Kidney (tissue), 13 donors: ENCODE measurements at regions not wholly inside any gene's neighbourhood (a gene's known extent, or its start where the extent isn't known, plus 50 kb on each side); places are given as distances from the start of the nearest gene placed in this dataset.
A peak's percentile ranks its signal among the peaks of the same experiment; 100 is the strongest.

Source experiments
- DNase-seq, 5 donors: peaks; one replicate each; pipeline ENCODE4 v3.0.0-alpha.2; 2013 to 2020
- FAIRE-seq: peaks from 2 replicates; lab custom pipeline; 2012; peaks lifted over from hg19 to GRCh38; lab: Jason Lieb, UNC
- H3K27ac ChIP-seq, 2 donors: one replicate each; pipeline ENCODE4 v1.7.0; 2013; ENCODE audit warnings: low read depth in 2 of 2, low read length in 2 of 2, inconsistent platforms in 1 of 2
- H3K27me3 ChIP-seq: one replicate; pipeline ENCODE4 v1.7.1; 2013; ENCODE audit warnings: low read length, inconsistent platforms; ENCODE audit not compliant: control insufficient read depth, insufficient read depth
- H3K36me3 ChIP-seq, 3 donors: one replicate each; pipeline versions ENCODE4 v1.7.0 to v1.7.1; 2013; ENCODE audit warnings: low read length in 3 of 3, control low read depth in 1 of 3, inconsistent platforms in 1 of 3; ENCODE audit not compliant: insufficient read depth in 3 of 3, control insufficient read depth in 2 of 3
- H3K4me1 ChIP-seq, 3 donors: one replicate each; pipeline versions ENCODE4 v1.7.0 to v1.7.1; 2013; ENCODE audit warnings: low read length in 3 of 3, inconsistent platforms in 1 of 3, low read depth in 1 of 3; ENCODE audit not compliant: control insufficient read depth in 2 of 3, insufficient read depth in 2 of 3
- H3K4me3 ChIP-seq, 3 donors: one replicate each; pipeline versions ENCODE4 v1.7.0 to v1.8.1; 2013; ENCODE audit warnings: low read length in 3 of 3, control low read depth in 1 of 3, inconsistent platforms in 1 of 3
- H3K9ac ChIP-seq, 3 donors: one replicate each; pipeline versions ENCODE4 v1.7.0 to v1.7.1; 2013; ENCODE audit warnings: low read length in 3 of 3, control low read depth in 1 of 3, inconsistent platforms in 1 of 3
- H3K9me3 ChIP-seq, 3 donors: one replicate each; pipeline versions ENCODE4 v1.7.0 to v1.7.1; 2013; ENCODE audit warnings: low read length in 3 of 3, control low read depth in 1 of 3, inconsistent platforms in 1 of 3; ENCODE audit not compliant: control insufficient read depth in 2 of 3, insufficient read depth in 1 of 3
- intact Hi-C: fragments of 100-400 bp; cut with DNase I; formaldehyde crosslinking; loops from one replicate; pipeline ENCODE4 v1.11.1; 2022
- TF ChIP-seq, protein P1 (sequence below): IDR thresholded peaks from 3 replicates; pipeline ENCODE4 v1.5.1; 2012; ENCODE audit warnings: mild to moderate bottlenecking, moderate library complexity, borderline replicate concordance; ENCODE audit not compliant: insufficient read depth; ENCODE audit errors: extremely low read depth
- donor health status: control.
- donor health status: control.
- donor health status: control.
- donor health status: control.
- donor health status: control.
- donor health status: DM: yes; HTN: yes; CAD: no.
- donor health status: Normal renal cell carcinoma (clear cell type).

DNA sequence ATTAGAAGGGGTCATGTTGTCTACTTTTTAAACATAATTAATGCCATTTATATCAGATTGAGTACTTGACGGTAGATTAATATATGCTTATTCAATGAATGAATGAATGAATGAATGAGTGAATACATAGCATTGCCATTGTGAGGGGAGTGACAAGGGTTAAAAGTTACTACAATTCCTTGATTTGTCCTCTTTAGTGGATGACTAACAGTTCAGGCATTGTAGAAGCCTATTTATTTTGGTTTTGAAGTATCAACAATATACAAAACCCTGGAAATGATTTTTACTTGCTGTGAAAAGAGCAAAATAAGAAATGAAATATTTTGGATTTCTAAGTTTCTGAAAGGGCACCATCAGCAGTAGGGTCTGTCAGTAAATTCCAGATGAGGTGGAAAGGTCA is 122.7 kb downstream of the CYSLTR2 start:
- H3K4me3 ChIP-seq = no peak overlapping the region
- H3K27ac ChIP-seq = no peak overlapping the region
- H3K4me1 ChIP-seq = no peaks in the 10 kb centered on the region
- H3K27me3 ChIP-seq = no peaks in the 10 kb centered on the region
- no peak for FAIRE-seq
- H3K9me3 ChIP-seq = peaks cover 0 to 12% (median 0%) of the 10 kb centered on the region in 3 donors
- no peak for DNase-seq
- H3K36me3 ChIP-seq = no peaks in the 10 kb centered on the region
- intact Hi-C loops = loop anchor here (10.0 kb wide), 1 partner anchor 182 kb away; no protein-coding TSS in a partner anchor
- TF ChIP-seq, protein P1, sequence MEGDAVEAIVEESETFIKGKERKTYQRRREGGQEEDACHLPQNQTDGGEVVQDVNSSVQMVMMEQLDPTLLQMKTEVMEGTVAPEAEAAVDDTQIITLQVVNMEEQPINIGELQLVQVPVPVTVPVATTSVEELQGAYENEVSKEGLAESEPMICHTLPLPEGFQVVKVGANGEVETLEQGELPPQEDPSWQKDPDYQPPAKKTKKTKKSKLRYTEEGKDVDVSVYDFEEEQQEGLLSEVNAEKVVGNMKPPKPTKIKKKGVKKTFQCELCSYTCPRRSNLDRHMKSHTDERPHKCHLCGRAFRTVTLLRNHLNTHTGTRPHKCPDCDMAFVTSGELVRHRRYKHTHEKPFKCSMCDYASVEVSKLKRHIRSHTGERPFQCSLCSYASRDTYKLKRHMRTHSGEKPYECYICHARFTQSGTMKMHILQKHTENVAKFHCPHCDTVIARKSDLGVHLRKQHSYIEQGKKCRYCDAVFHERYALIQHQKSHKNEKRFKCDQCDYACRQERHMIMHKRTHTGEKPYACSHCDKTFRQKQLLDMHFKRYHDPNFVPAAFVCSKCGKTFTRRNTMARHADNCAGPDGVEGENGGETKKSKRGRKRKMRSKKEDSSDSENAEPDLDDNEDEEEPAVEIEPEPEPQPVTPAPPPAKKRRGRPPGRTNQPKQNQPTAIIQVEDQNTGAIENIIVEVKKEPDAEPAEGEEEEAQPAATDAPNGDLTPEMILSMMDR = no peak
- H3K9ac ChIP-seq = no peak overlapping the region

DNA sequence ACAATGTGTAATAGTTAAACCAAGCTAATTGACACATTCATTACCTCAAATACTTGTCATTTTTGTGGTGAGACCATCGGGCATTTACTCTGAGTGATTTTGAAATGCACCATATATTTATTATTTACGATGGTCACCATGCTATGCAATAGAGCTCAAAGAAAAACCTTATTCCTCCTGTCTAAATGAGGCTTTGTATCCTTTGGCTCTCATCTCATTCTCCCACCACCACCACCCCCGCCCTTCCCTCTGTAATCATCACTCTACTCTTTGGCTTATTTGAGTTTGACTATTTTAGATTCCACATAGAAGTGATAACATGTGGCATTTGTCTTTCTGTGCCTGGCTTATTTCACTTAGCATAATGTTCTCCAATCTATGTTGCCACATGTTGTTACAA is 124.9 kb downstream of the CYSLTR2 start:
- Histone ChIP-seq H3K4me3 (no peak overlapping the region), H3K9ac (no peak overlapping the region), H3K4me1 (no peaks in the 10 kb centered on the region), H3K27ac (no peak overlapping the region), H3K9me3 (peaks cover 0 to 12% (median 0%) of the 10 kb centered on the region in 3 donors), H3K27me3 (no peaks in the 10 kb centered on the region), H3K36me3 (no peaks in the 10 kb centered on the region)
- intact Hi-C loops = loop anchor here (10.0 kb wide), 1 partner anchor 184 kb away; no protein-coding TSS in a partner anchor
- TF ChIP-seq, protein P1 = no peak
- FAIRE-seq (no peak), DNase-seq (no peak)

DNA sequence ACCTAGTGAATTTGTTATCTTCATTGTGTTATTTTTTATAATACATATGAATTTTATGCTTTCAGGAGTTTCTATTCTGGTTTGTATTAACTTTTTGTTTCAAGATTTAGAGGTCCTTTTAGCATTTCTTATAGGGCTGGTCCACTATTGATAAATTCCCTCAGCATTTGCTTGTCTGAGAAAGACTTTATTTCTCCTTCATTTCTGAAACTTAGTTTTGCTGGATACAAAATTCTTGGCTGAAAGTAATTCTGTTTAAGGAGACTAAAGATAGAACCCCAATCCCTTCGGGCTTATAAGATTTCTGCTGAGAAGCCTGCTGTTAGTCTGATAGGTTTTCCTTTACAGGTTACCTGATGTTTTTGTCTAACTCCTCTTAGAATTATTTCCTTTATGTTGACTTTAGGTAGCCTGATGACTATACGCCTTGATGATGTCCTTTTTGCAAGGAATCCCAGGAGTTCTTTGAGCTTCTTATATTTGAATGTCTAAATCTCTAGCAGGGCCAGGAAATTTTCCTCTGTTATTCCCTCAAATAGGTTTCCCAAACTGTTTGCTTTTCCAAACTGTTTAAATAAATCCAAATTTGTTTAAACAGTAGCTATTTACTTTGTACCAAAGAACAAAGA is 127.1 kb downstream of the CYSLTR2 start:
- Histone ChIP-seq H3K9ac (no peak overlapping the region), H3K36me3 (no peaks in the 10 kb centered on the region), H3K4me3 (no peak overlapping the region), H3K9me3 (peaks cover 0 to 12% (median 0%) of the 10 kb centered on the region in 3 donors), H3K4me1 (no peaks in the 10 kb centered on the region), H3K27ac (no peak overlapping the region), H3K27me3 (no peaks in the 10 kb centered on the region)
- DNase-seq (no peak), FAIRE-seq (no peak)
- intact Hi-C loops = no loop called here
- TF ChIP-seq, protein P1 = no peak

DNA sequence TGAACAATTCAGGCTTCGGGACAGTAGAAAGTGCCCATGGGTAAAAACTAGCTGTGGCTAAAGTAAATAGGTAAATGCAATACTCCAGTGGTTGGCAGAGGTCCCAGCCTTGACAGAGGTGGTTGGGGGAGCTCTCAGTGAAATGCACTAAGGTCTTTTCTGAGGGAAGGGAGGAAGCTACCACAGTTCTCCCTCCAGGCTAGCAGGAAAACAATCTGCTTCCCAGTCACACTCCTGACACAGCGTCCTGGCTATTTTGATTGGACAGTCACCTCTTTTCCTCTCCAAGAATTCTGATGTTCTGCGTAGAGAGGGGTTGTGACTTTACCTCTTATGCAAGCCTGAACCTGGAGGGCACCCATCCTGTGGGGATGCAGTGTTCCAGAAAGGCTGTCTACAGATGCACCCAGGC is 128.7 kb downstream of the CYSLTR2 start:
- FAIRE-seq (no peak), DNase-seq (no peak)
- TF ChIP-seq, protein P1 = no peak
- Histone ChIP-seq H3K4me1 (no peaks in the 10 kb centered on the region), H3K9ac (no peak overlapping the region), H3K36me3 (no peaks in the 10 kb centered on the region), H3K9me3 (peaks cover 0 to 12% (median 0%) of the 10 kb centered on the region in 3 donors), H3K27me3 (no peaks in the 10 kb centered on the region), H3K27ac (peak overlapping the region in 1 of 2 donors; percentile 35), H3K4me3 (no peak overlapping the region)
- intact Hi-C loops = no loop called here
